ENCODE measurements at regions not wholly inside any gene's neighbourhood (a gene's known extent, or its start where the extent isn't known, plus 50 kb on each side); places are given as distances from the start of the nearest gene placed in this dataset.

DNA sequence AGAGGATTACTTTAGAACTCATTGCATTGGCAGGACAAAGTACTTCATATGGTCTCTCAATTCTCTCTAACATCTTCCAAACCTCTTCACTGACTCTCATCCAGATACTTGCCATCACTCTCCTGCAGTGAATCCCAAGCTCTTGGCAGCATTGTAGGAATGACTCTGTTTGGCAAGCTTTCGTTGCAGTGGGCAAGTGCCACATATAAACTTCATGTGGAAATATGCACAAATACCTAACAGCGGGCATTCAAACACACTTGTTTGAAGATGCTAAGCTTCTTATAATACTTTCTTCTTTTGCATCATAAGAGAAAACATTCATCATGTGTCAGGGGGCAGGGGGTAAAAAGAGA is 86.2 kb upstream of the F13A1 start:
- TF ChIP-seq TAF1 (IDR thresholded peaks at IDR 0.05; ENCODE audit: borderline replicate concordance, low read depth, low read length) = no peak
- TF ChIP-seq POLR2AphosphoS5 (IDR thresholded peaks at IDR 0.05; ENCODE audit: low read depth, low read length) = no peak
- no peak for TF ChIP-seq POLR2A (IDR thresholded peaks at IDR 0.05; ENCODE audit: low read depth, low read length)
